HCEC 1CT (cell line): ENCODE measurements at regions not wholly inside any gene's neighbourhood (a gene's known extent, or its start where the extent isn't known, plus 50 kb on each side); places are given as distances from the start of the nearest gene placed in this dataset.

Experiments used
- DNase-seq: peaks from one replicate; pipeline ENCODE4 v3.0.0-alpha.2; 2017

DNA sequence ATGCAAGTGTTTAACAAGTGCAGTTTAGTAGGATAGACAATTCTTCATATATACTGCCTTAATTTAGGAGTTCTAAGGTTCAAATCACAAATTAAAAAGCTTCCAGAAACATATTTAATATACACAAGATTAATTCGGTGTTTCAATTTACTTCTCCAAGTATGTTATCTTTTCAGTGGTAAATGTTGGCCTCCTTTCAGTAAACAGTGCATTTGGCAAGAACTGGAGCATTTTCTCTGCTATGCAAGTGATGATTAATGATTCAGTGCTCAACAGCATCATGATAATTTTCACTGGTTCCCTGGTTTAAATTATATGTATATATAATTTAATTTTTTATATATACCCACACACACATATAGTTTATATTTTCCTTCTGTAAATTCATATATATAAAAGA lies 541.7 kb downstream of the EFNA5 start:
- DNase-seq = peak; percentile 32

DNA sequence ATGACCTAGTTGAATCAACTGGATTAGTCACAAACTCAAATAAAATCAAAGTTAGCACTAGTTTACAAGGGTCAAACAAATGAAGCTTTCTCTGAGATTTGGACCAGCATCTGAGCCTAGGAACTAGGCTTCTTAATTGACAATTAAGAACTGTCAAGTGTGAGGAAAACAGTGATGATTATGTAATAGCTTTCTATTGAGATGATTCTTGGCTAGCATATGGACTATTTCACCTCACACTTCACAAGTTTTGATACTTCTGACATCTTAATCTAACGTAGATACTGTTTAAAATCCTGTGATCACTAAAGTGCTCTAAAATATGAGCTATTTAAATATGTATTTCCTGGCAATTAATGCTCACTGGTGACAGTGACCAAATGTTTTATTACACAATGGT lies 542.9 kb downstream of the EFNA5 start:
- no peak for DNase-seq

DNA sequence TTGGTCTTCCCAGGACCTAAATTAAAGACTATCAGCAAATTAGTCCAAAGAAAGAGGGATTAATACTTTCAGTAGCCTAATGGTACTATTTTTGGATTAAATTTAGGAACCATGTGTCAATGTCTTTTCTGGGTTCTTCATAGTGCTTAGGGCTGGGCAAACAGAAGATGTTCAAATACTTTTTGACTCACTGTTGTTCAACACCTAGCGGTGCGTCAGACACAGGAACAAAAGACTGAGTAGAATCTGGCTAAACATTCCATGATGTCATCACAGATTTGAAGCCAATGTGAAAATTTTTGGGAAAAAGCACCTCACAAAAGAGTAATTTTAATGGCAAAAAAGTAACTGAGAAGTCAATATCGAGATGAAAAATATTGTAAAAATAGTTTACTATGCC lies 544.4 kb downstream of the EFNA5 start:
- DNase-seq = no peak

DNA sequence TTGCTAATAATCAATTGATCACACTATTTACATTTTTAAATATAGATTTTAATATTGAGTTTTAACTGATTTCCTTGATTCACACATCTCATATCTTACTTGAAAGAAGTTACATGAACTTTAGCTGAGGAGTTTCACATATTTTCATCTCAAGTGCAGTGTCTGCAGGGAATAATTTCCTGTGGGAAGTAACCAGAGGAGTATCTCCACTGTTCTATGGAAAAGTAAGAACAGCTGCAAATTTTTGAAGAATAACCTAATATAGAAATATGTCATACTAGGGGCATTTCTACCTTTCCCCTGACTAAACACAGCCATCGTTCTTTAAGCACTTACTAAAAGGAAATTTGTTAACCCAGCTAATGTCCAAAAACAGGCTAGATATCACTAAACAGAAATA lies 546.4 kb downstream of the EFNA5 start:
- DNase-seq = no peak

DNA sequence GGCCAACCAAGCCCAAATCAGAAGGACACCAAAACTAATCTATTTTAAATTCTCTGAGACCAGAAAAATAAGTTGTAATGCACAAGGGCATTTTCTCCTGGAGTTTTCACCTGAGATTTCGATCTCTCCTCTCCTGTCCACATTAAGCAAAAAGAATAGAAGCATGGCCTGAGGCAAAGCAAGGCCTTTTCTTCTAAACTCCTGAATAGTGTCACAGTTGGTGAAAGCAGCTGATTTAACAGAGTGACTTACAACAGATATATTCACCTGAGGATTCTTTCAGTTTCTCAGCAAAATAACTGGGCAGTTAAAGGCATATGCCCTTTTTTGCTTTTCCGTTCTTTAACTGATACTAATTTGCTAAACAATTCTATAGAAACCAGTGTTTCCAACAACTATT lies 547.7 kb downstream of the EFNA5 start:
- no peak for DNase-seq

DNA sequence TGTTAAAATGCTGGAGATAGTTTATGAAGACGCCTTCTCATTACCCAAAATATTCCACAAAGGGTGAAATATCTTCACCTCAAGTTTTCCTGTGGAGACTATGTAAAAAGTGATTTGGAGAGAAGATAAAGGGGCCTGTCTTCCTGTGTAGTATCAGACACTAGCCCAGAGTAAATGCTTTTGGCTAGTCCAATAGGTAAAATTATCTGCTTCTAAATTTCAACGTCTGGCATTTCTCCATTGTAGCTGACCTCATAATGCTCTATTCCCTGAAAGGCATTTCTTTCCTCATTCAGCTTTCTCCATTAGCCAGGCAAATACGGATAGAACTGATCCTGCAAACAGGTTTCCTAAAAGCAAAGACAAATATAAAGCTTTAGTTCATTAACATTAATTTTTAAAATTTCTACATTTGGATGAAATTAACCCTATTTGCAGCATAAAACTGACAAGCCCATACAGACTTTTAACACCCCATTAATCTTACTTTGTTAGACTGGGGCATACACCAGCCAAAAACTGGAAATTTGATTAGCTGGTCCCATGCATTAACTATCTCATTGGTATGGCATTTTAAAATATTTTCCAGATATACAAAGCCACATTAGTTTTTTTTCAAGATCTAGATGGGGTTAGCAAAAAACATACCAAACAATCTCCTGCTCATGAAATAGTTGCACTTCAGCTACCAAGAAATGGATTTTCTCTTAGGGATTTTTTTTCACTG lies 548.8 kb downstream of the EFNA5 start:
- no peak for DNase-seq

DNA sequence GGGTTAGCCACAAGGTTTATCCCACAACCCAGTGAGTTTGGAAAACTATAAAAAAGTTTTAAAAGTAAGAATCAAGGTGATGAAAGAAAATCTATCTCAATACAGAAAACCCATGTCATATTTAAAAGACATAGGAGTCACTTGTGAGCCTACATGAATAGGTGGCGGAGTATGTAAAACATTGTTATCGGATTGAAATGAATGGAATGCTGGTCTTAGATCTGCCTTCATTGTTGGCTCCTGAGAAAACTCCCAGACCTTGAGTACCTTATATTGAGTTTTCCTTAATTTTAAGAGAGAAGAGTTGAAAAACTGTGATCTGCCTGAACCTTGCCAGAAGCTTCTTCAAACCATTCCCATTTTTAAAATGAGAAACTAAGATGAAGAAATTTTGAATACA lies 551.1 kb downstream of the EFNA5 start:
- no peak for DNase-seq

DNA sequence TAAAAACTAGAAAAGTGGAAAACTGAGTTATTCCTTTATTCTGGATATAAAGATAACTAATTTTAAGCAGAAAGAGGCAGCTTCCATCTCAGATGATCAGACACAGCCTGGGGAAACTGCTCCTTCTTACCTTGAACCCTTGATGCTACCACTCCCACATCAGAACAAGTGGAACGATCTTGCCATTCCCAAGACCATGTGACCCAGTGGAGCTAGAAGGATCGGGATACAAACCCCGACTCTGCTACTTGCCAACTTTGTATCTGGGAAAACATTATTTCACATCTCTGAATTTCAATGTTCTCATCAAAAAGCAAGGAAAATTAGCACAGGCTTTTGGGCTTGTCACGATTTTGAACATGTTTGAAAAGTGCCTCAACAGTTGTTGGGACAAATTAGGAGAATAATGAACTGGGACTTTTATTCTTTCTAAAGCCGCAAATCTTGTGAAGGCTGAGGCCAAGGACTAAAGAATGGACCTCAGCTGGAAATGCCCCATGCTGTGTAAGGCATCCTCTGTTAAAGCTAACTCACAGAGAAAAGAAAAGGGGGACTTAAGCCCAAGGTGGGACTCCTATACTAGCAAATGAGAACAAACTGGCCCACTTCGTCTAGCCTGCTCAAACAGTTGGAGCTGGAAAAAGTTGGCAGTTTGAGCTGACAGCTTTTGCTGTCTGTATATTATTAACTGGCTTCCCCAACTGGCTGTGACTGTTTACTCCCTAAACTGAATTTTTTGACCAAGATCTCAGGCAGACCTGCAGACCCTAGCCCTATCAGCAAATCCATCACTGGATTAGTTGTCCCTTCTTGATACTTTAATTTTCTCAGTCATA lies 552.3 kb downstream of the EFNA5 start:
- DNase-seq = no peak

DNA sequence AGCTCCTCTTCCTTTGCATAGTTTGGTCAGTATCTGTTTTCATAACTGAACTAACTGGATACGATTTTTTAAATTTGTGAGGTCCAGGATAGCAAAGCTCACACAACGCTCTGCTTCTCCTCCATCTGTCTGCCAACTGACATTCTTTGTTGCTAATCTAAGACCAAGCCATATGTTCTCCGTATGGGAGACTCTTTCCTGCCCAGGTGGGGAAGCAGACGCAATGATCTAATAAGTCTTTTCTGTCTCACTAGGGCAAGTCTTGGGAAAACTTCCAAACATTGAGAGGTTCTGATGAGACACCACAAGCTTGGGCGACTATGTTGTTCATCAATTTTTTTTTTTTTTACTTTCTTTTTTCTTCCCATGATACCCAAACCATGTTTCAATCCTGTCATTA lies 558.5 kb downstream of the EFNA5 start:
- no peak for DNase-seq

DNA sequence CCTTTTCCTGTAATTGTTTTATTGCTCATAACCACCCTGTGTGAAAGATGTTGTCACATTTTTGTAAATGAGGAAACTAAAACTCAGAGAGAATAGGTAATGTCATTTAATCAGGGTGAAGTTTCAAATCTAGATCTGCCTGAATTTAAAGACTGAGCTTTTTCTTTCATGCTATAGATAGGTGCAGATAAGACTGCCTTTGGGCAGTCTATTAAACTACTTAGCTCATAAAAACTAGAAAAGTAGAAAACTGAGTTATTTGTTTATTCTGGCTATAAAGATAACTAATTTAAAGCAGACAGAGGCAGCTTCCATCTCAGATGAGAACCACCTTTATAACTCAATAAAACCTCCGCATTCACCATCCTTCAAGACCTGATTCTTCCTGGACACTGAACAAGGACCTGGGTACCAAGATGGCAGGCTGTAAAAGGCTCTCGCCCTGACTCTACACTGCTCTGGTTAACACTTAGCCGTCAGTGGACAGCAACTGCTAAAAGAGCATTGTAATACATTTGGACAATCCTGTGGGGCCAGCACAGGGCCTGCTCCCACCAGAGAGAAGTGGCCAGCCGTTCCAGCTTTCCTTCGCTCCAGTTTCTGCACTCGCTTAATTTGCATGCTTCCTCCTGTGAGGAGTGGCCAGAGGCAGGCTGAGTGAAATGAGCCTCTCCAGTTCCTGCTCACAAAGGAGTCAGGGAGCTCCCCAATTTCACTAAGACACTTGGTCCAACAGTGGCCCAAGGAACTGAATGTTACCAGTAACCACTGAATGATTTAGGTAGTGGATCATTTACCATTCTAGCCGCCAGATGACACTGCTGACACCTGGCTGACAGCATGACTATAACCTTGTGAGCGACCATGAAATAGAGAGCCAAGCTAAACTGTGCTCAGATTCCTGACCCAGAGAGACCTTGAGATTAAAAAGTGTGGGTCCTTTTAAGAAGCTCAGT lies 566.4 kb downstream of the EFNA5 start:
- DNase-seq = peak; percentile 5

DNA sequence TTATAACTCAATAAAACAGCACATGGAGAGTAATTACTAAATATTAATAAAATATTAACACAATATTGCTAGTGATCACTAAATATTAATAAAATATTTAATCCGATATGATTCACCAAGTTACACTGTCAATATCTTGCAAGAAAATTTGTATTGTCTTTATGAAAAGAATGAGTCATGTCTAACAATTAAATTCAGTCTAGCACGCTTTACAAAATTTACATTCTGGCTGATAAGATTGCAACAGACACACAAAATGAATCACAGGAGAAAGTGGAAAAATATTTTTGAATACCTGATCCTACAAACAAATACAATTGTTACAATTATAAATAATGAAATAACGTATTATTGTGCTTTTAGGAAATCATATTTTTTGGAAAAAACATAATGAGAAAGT lies 567.2 kb downstream of the EFNA5 start:
- no peak for DNase-seq

DNA sequence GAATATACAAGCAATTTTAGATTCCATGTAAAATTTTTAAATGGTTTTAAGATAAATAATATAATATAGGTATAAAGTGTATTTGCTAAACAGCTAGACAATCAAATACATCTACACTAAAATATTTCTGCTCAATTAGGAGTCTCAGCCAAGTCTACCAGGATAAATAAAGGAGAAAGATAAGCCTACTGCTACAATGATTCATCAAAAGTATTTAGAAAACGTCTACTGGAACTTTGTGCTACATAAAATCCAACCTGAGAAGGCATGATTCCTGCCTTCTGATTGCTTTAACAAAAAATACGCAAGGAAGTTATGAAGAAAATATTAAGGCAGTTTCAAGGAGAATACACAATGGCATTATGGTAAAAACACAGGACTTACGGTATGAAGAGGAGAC lies 570.6 kb downstream of the EFNA5 start:
- DNase-seq = no peak

DNA sequence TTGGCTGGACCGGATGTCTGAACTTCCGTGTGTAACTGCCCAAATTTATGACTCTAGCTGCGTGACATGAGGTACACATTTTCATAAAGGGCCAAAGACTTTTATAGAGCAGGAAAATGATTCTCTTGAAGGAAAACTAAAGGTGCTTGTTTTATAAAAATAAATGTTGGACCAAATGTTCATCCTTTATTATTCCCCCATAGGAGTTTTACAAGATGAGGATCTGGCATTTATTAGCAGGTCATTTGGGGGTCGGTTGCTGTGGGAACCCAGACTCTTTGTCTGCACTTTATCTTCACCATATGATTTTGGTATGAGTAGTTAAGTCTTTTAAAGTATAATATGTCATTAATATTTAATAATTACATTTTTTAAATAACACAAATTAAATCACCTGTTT lies 571.2 kb downstream of the EFNA5 start:
- DNase-seq = no peak

DNA sequence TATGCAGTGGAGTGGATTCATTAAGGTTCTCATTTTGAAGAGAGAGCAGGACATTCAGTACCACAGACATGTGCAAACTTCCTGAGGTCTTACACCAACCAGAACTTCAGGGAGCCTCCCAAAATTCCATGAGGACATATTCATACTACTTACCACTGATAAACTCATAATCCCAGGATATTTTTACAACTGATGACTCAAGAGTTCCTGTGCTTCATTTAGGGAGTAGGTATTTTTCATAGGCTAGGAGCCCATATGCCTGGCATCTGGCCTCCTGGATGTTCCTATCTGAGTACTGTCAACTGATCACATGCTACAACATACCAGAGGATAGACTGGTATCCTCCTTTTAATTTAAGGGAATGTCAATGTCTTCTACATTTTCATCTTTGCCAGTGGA lies 578.0 kb downstream of the EFNA5 start:
- DNase-seq = peak; percentile 74

DNA sequence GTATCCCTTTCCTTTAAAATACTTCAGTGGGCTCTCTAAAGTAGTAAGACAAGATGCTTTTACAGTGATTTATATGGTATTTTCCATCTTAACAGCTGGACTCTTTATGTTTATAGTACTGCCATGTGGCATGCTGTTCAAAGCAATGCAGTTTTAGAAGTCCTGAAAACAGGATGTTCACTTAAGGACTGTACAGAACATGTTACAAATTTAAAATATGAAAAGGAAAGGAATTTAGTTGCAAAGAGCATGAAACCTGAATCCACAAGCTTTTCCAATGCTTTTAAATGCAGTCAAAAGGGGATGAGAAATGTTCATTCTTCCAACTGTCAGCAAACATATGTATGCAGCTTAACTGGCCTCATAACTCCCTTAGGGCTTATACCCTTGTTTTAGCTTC lies 580.2 kb downstream of the EFNA5 start:
- peak; percentile 51 for DNase-seq

DNA sequence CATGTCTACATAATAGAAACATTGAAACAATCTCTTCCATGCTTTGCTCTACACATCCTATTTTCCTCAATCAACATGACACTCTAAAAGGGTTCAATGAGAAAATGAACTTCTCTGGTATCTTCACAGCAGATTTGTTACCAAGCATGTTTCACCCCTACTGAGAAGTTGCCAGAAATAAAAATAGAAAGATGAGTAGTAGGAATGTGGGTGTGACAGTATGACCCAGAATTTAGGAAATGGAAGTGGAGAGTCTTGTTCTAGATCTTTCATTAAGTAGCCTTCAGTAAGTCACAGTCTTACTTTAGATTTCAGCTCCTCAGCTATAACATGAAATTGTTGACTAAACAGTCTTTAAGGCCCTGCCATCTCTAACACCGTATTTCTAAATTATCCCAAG lies 581.8 kb downstream of the EFNA5 start:
- DNase-seq = peak; percentile 12

DNA sequence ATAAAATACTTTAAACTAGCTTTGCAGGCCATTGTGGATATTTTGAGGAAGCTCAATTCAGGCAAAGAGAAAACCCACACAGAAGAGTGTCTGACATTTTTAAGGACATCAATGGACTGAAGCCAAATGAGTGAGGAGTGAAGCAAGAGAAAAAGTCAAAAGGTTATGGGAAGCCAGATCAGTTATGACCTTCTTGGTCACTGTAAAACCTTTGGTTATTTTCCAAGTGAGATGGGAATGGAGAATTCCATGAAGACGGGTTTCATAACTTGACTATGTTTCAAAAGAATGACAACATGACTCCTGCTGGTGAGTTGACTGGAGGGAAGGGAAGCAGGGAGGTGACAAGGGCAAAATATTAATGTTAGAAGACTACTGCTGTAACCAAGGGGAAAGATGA lies 585.2 kb downstream of the EFNA5 start:
- DNase-seq = no peak

DNA sequence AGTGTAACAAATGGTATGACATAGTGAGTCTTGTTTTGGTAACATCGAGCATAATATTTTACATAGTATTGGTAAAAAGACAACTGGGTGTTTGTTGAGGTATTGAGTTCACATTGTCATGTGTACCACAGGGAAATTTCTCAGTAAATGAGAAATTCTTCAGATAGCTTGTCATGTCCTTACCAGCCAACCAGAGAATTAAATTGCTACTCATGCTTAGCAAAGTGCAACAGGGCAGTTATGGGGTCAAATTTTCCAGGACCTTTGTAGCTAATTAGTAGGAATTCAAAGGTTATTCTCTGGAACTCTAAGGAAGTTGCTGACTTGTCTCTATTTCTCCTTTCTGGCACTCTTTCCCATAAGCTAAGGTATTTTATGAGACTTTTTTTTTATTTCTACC lies 595.7 kb downstream of the EFNA5 start:
- no peak for DNase-seq

DNA sequence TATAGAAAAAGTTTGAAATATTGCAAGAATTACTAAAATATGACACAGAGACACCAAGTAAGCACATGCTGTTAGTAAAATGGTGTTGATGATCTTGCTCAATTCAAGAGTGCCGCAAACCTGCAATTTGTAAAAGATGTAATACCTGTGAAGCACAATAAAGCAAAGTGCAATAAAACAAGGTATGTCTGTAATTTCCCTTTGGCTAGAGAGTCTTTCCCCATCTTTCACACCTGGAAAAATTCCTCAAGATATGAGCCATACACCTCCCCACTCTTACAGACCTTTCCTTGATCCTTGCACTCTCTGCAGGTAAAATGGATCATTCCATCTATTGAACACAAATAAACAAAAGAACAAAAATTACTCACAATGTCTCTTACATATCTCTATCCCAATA lies 597.8 kb downstream of the EFNA5 start:
- no peak for DNase-seq

DNA sequence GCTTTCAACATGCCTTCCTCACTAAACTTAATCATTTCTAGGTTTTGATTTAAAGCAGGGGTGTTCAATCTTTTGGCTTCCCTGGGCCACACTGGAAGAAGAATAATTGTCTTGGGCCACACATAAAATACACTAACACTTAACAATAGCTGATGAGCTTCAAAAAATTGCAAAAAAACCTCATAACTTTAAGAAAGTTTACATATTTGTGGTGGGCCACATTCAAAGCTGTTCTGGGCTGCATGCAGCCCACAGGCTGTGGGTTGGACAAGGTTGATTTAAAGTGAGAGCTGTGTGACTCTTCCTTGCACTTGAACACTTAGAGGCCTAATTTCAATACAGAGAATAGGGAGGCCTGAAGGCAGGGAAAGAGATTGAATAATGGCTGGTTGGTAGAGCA lies 598.3 kb downstream of the EFNA5 start:
- DNase-seq = peak; percentile 34

DNA sequence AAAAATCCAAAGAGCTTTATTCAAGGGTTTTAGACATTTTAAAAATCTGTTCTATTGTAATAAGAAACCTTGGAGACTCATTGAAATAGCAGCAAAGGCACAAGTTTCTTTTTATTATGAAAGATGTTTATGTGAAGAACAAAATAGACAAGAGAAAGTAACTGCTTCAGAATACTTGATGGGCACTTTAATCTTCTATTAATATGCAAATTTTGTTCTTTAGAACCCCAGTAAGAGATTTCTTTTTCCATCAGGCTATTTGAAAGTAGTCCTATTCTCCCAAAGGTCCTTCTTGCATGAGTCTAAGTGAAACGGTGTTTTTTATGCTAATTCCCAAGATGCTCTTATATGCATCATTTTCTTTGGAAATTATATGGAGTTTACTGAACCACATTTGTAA lies 602.0 kb downstream of the EFNA5 start:
- DNase-seq = no peak

DNA sequence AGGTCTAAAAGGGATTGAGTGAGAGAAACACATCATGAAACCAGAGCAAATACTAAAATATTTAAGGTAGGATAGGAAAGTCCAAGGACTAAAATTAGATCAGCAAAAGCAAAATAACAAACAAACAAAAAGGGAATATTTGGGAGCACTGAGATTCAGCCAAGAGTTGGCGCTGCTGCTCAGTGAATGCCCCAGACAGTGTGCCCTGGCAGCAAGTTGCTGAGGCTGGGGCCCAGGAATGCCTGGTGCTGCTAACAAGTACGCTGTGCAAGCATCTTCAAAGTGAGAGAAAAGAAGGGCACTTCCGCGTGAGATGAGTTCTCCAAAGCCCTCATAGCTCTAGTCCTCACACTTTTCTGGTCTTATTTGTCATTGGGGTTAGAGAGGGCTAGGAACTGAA lies 603.3 kb downstream of the EFNA5 start:
- no peak for DNase-seq

DNA sequence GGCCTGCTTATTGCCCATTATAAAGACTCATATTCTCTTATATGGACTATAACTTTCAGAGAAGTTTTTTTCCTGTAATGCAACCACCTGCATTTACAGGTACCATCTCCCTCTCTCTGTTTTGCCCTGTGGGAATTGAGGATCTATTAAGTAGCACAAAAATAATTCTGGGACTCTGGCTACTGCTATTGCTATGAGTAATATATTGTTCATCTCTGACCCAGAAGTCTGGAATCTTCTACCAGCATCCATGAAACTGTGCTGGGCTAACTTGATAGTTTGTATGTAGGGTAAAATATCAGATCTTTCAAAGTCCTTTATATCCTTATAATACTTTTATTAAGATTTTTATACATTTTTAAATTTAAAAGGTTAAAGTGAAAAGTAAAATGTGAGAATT lies 607.2 kb downstream of the EFNA5 start:
- DNase-seq = peak; percentile 57

DNA sequence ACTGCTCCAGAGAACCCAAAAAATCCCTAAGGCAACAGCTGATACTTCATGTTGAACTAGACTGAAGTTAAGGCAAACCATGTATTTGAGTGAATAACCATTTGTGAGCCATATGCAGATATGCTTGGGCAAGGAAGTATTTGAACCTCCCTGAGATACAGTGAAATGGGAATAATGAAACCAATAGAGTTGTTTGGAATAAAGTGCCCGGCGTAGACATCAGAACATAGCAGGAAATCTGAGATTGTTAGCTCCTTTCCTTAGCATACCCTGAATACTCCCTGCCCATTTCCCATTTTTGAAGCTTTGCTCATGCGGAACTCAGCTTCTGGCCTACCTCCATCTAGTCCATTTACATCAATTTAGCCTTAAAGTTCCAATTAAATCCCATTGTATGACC lies 611.9 kb downstream of the EFNA5 start:
- no peak for DNase-seq
